WERI-Rb-1 (cell line): ENCODE measurements at regions not wholly inside any gene's neighbourhood (a gene's known extent, or its start where the extent isn't known, plus 50 kb on each side); places are given as distances from the start of the nearest gene placed in this dataset.

Experiments
- DNase-seq: peaks from one replicate; pipeline ENCODE4 v3.0.0-alpha.2; 2020
- H3K27ac ChIP-seq: fragments of 250-450 bp; sonication (Bioruptor Pico); 2 replicates; pipeline ENCODE4 v1.5.1; 2020; ENCODE audit warnings: mild to moderate bottlenecking, moderate library complexity
- H3K27me3 ChIP-seq: fragments of 250-450 bp; sonication (Bioruptor Pico); 2 replicates; pipeline ENCODE4 v1.5.1; 2021; ENCODE audit warnings: mild to moderate bottlenecking, low read depth, moderate library complexity; ENCODE audit not compliant: insufficient read depth, severe bottlenecking
- H3K36me3 ChIP-seq: fragments of 250-450 bp; sonication (Bioruptor Pico); 2 replicates; pipeline ENCODE4 v1.5.1; 2020; ENCODE audit warnings: mild to moderate bottlenecking, moderate library complexity
- H3K4me3 ChIP-seq: 2 replicates; pipeline ENCODE4 v1.5.1; 2011; ENCODE audit warnings: low read depth, mild to moderate bottlenecking, control low read depth, low read length
- H3K9me3 ChIP-seq: fragments of 250-450 bp; sonication (Bioruptor Pico); 2 replicates; pipeline ENCODE4 v1.5.1; 2021; ENCODE audit warnings: mild to moderate bottlenecking, moderate library complexity; ENCODE audit not compliant: severe bottlenecking
- CTCF ChIP-seq: IDR thresholded peaks from 2 replicates; pipeline ENCODE4 v1.5.1; 2011; ENCODE audit warnings: low read depth, mild to moderate bottlenecking, control low read depth, inconsistent platforms, low read length

GRCh38 chr16:72551649-72552048 is 379.7 kb upstream of the PMFBP1 start:
- H3K36me3 ChIP-seq = no peaks in the 10 kb centered on the region
- TF ChIP-seq CTCF = no peak
- no peak for DNase-seq
- no peak overlapping the region for H3K27ac ChIP-seq
- no peaks in the 10 kb centered on the region for H3K9me3 ChIP-seq
- H3K27me3 ChIP-seq = no peaks in the 10 kb centered on the region
- no peak overlapping the region for H3K4me3 ChIP-seq

- no peaks in the 10 kb centered on the region for H3K9me3 ChIP-seq
- H3K27ac ChIP-seq = no peak overlapping the region
- DNase-seq = no peak
- H3K36me3 ChIP-seq = no peaks in the 10 kb centered on the region
- H3K27me3 ChIP-seq = no peaks in the 10 kb centered on the region
- no peak overlapping the region for H3K4me3 ChIP-seq
- no peak for TF ChIP-seq CTCF
Measured at GRCh38 chr16:72549878-72550277, 377.9 kb upstream of the PMFBP1 start.

- H3K9me3 ChIP-seq = no peaks in the 10 kb centered on the region
- no peaks in the 10 kb centered on the region for H3K36me3 ChIP-seq
- no peak for TF ChIP-seq CTCF
- H3K27ac ChIP-seq = no peak overlapping the region
- H3K27me3 ChIP-seq = no peaks in the 10 kb centered on the region
- H3K4me3 ChIP-seq = no peak overlapping the region
- no peak for DNase-seq
Measured at GRCh38 chr16:72542102-72542501, 370.1 kb upstream of the PMFBP1 start.

GRCh38 chr16:72537664-72538063 is 365.7 kb upstream of the PMFBP1 start:
- DNase-seq = no peak
- Histone ChIP-seq H3K36me3 (no peaks in the 10 kb centered on the region), H3K9me3 (no peaks in the 10 kb centered on the region), H3K27ac (no peak overlapping the region), H3K27me3 (no peaks in the 10 kb centered on the region), H3K4me3 (no peak overlapping the region)
- no peak for TF ChIP-seq CTCF

GRCh38 chr16:72536723-72537435 is 364.9 kb upstream of the PMFBP1 start:
- DNase-seq = no peak
- Histone ChIP-seq H3K27ac (no peak overlapping the region), H3K4me3 (no peak overlapping the region)

More at GRCh38 chr16:72536723-72537435, 364.9 kb upstream of the PMFBP1 start:
- no peaks in the 10 kb centered on the region for H3K36me3 ChIP-seq
- H3K9me3 ChIP-seq = no peaks in the 10 kb centered on the region
- TF ChIP-seq CTCF = no peak
- no peaks in the 10 kb centered on the region for H3K27me3 ChIP-seq
